Kidney (tissue), 13 donors: ENCODE measurements at regions not wholly inside any gene's neighbourhood (a gene's known extent, or its start where the extent isn't known, plus 50 kb on each side); places are given as distances from the start of the nearest gene placed in this dataset.

Experiments
- DNase-seq, 5 donors: peaks; one replicate each; pipeline ENCODE4 v3.0.0-alpha.2; 2013 to 2020
- FAIRE-seq: peaks from 2 replicates; lab custom pipeline; 2012; peaks lifted over from hg19 to GRCh38; lab: Jason Lieb, UNC
- H3K27ac ChIP-seq, 2 donors: one replicate each; pipeline ENCODE4 v1.7.0; 2013; ENCODE audit warnings: low read depth in 2 of 2, low read length in 2 of 2, inconsistent platforms in 1 of 2
- H3K27me3 ChIP-seq: one replicate; pipeline ENCODE4 v1.7.1; 2013; ENCODE audit warnings: low read length, inconsistent platforms; ENCODE audit not compliant: control insufficient read depth, insufficient read depth
- H3K36me3 ChIP-seq, 3 donors: one replicate each; pipeline versions ENCODE4 v1.7.0 to v1.7.1; 2013; ENCODE audit warnings: low read length in 3 of 3, control low read depth in 1 of 3, inconsistent platforms in 1 of 3; ENCODE audit not compliant: insufficient read depth in 3 of 3, control insufficient read depth in 2 of 3
- H3K4me1 ChIP-seq, 3 donors: one replicate each; pipeline versions ENCODE4 v1.7.0 to v1.7.1; 2013; ENCODE audit warnings: low read length in 3 of 3, inconsistent platforms in 1 of 3, low read depth in 1 of 3; ENCODE audit not compliant: control insufficient read depth in 2 of 3, insufficient read depth in 2 of 3
- H3K4me3 ChIP-seq, 3 donors: one replicate each; pipeline versions ENCODE4 v1.7.0 to v1.8.1; 2013; ENCODE audit warnings: low read length in 3 of 3, control low read depth in 1 of 3, inconsistent platforms in 1 of 3
- H3K9ac ChIP-seq, 3 donors: one replicate each; pipeline versions ENCODE4 v1.7.0 to v1.7.1; 2013; ENCODE audit warnings: low read length in 3 of 3, control low read depth in 1 of 3, inconsistent platforms in 1 of 3
- H3K9me3 ChIP-seq, 3 donors: one replicate each; pipeline versions ENCODE4 v1.7.0 to v1.7.1; 2013; ENCODE audit warnings: low read length in 3 of 3, control low read depth in 1 of 3, inconsistent platforms in 1 of 3; ENCODE audit not compliant: control insufficient read depth in 2 of 3, insufficient read depth in 1 of 3
- intact Hi-C: fragments of 100-400 bp; cut with DNase I; formaldehyde crosslinking; loops from one replicate; pipeline ENCODE4 v1.11.1; 2022
- TF ChIP-seq, protein P1 (sequence below): IDR thresholded peaks from 3 replicates; pipeline ENCODE4 v1.5.1; 2012; ENCODE audit warnings: mild to moderate bottlenecking, moderate library complexity, borderline replicate concordance; ENCODE audit not compliant: insufficient read depth; ENCODE audit errors: extremely low read depth
- donor health status: control.
- donor health status: control.
- donor health status: control.
- donor health status: control.
- donor health status: control.
- donor health status: DM: yes; HTN: yes; CAD: no.
- donor health status: Normal renal cell carcinoma (clear cell type).

DNA sequence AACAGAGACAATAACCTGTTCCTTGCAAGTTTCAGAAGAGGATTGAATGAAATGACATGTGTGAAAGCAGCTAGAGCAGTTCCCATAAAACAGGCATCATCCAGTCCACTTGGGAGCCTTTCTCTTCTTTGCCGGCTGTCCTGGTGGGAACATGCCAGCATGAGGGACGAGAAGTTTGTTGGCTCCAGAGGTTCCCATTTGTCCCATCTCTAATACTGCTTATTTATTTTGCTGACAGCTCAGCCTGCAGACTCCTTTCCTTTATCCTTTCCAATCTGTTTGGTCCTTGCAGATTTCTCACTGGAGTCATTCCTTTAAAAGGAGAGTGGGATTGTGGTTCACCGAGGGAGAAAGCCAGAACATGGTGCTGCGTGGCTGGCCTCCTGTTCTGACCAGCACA is 321.5 kb upstream of the CLINT1 start:
- TF ChIP-seq, protein P1, sequence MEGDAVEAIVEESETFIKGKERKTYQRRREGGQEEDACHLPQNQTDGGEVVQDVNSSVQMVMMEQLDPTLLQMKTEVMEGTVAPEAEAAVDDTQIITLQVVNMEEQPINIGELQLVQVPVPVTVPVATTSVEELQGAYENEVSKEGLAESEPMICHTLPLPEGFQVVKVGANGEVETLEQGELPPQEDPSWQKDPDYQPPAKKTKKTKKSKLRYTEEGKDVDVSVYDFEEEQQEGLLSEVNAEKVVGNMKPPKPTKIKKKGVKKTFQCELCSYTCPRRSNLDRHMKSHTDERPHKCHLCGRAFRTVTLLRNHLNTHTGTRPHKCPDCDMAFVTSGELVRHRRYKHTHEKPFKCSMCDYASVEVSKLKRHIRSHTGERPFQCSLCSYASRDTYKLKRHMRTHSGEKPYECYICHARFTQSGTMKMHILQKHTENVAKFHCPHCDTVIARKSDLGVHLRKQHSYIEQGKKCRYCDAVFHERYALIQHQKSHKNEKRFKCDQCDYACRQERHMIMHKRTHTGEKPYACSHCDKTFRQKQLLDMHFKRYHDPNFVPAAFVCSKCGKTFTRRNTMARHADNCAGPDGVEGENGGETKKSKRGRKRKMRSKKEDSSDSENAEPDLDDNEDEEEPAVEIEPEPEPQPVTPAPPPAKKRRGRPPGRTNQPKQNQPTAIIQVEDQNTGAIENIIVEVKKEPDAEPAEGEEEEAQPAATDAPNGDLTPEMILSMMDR = no peak
- FAIRE-seq (no peak), DNase-seq (no peak)
- no peaks in the 10 kb centered on the region for H3K36me3 ChIP-seq
- H3K27me3 ChIP-seq = no peaks in the 10 kb centered on the region
- H3K4me1 ChIP-seq = peaks cover 0 to 3% (median 0%) of the 10 kb centered on the region in 3 donors
- H3K27ac ChIP-seq = no peak overlapping the region
- no peaks in the 10 kb centered on the region for H3K9me3 ChIP-seq
- intact Hi-C loops = no loop called here
- no peak overlapping the region for H3K4me3 ChIP-seq
- H3K9ac ChIP-seq = no peak overlapping the region

DNA sequence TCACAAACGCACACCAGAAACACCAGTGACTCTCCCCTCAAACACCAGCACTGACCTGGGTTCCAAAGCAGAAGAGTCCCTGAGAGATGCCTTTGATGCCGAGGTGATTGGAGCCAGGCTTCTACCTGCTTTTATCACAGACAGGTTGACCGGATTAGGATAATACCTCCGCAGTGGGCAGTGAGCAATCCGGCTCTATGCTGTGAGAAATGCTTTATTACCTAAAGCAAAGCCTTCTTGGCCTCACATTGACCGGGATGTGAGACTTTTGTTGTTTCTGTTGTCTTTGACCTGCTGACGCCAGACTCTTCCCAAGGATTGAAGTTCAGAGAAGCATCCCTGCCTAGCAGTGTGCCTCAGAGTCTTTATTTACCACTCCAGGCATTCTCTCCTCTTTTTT is 320.3 kb upstream of the CLINT1 start:
- Histone ChIP-seq H3K27me3 (no peaks in the 10 kb centered on the region), H3K27ac (no peak overlapping the region), H3K9me3 (no peaks in the 10 kb centered on the region), H3K36me3 (no peaks in the 10 kb centered on the region), H3K4me1 (peaks cover 0 to 3% (median 0%) of the 10 kb centered on the region in 3 donors), H3K9ac (no peak overlapping the region), H3K4me3 (no peak overlapping the region)
- FAIRE-seq (no peak), DNase-seq (no peak)
- intact Hi-C loops = loop anchor here (2.0 to 10.0 kb wide), 2 partner anchors 516 to 930 kb away; no protein-coding TSS in a partner anchor
- TF ChIP-seq, protein P1 = no peak

DNA sequence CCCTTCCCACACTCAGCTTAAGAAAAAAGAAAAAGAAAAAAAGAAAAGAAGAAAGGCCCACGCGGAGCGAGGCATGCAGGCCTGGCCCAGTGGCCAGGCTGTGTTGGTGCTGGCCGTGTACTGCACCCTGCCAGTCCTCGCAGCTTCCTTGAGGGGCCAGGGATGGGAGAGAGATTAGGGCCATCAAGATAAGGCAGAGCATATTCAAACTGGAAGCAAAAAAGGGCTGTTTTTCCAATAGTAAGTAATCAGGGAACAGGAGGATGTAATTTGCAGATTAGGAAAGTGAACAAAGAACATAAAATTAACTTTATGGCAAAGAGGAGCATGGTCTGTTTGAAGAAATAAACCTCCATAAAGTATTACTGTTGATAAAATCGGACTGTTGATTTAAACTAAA is 319.6 kb upstream of the CLINT1 start:
- H3K9ac ChIP-seq = no peak overlapping the region
- no peak for FAIRE-seq

More for the DNA sequence above, 319.6 kb upstream of the CLINT1 start:
- H3K27ac ChIP-seq = no peak overlapping the region
- no peak overlapping the region for H3K4me3 ChIP-seq
- H3K9me3 ChIP-seq = no peaks in the 10 kb centered on the region
- H3K4me1 ChIP-seq = peaks cover 0 to 3% (median 0%) of the 10 kb centered on the region in 3 donors
- DNase-seq = peak in 1 of 5 donors; percentile 15
- TF ChIP-seq, protein P1 = no peak
- no peaks in the 10 kb centered on the region for H3K36me3 ChIP-seq
- intact Hi-C loops = loop anchor here (2.0 to 10.0 kb wide), 2 partner anchors 516 to 930 kb away; no protein-coding TSS in a partner anchor
- no peaks in the 10 kb centered on the region for H3K27me3 ChIP-seq
